ENCODE measurements at regions not wholly inside any gene's neighbourhood (a gene's known extent, or its start where the extent isn't known, plus 50 kb on each side); places are given as distances from the start of the nearest gene placed in this dataset.

DNA sequence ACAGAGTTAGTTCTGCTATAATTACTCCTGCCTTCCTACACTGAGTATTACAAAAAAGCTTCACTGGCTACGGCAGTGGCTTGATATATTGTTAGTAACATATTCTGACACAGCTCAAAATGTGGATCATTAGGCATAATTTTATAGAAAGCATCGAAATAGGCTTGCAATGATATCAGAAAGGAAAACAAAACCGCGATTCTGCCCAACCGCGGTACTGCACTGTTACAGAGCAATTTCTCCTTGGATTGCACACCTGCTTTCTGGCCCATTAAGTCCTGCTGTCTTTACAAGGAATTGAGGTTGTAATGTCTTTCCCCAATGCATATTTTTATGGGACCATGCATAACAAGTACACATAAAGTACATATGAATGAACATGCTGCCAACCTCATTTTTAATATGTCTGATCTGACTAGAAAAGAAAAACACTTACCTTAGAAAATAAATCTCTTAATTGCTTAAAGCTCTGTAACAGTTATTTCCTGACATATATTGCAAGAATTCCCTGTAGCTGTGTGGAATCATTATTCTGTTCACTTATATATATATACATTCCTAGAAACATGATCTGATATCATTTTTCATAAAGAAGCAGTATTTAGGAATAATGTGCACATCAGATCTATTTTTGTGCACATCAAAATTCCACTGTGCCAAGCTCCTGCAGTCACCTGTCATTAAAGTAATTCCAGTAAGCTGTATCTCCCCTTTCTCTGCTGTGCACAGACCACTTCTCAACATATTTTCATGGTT, 763.9 kb downstream of the HACE1 start:
- Histone ChIP-seq H3K4me3 (ENCODE audit: low read depth in 2 of 2, low read length in 1 of 2) (no peak overlapping the region), H3K27ac (ENCODE audit: low read depth in 2 of 2, low read length in 1 of 2) (no peak overlapping the region), H3K9ac (no peak overlapping the region), H3K27me3 (ENCODE audit: insufficient read depth) (no peaks in the 10 kb centered on the region), H4K20me1 (ENCODE audit: insufficient read depth) (no peaks in the 10 kb centered on the region), H3F3A (replicated peaks; ENCODE audit: insufficient read depth) (no peaks in the 10 kb centered on the region), H3K9me2 (no peaks in the 10 kb centered on the region), H3K79me2 (ENCODE audit: insufficient read depth) (no peaks in the 10 kb centered on the region), H3K4me1 (ENCODE audit: control insufficient read depth in 1 of 2, insufficient read depth in 2 of 2, low read depth in 1 of 2, low read length in 1 of 2) (no peaks in the 10 kb centered on the region), H3K4me2 (no peak overlapping the region), H3K36me3 (replicated peaks in 1 of 2; ENCODE audit: control insufficient read depth in 1 of 2, insufficient read depth in 2 of 2, low read length in 1 of 2) (no peaks in the 10 kb centered on the region), H3K9me3 (no peaks in the 10 kb centered on the region), H2AFZ (ENCODE audit: low read depth) (no peak overlapping the region)
- WGBS (ENCODE audit: low lambda C conversion rate) = 71% methylated on average over 6 of the region's 6 CpGs
- no peak for TF ChIP-seq EZH2phosphoT487 (IDR thresholded peaks at IDR 0.05; ENCODE audit: borderline replicate concordance, low read depth)
- no peak for TF ChIP-seq MXI1 (IDR thresholded peaks at IDR 0.05; ENCODE audit: low read depth, low read length)
- no peak for TF ChIP-seq TEAD4 (IDR thresholded peaks at IDR 0.05; ENCODE audit: borderline replicate concordance, insufficient read depth)
- TF ChIP-seq, protein P1, sequence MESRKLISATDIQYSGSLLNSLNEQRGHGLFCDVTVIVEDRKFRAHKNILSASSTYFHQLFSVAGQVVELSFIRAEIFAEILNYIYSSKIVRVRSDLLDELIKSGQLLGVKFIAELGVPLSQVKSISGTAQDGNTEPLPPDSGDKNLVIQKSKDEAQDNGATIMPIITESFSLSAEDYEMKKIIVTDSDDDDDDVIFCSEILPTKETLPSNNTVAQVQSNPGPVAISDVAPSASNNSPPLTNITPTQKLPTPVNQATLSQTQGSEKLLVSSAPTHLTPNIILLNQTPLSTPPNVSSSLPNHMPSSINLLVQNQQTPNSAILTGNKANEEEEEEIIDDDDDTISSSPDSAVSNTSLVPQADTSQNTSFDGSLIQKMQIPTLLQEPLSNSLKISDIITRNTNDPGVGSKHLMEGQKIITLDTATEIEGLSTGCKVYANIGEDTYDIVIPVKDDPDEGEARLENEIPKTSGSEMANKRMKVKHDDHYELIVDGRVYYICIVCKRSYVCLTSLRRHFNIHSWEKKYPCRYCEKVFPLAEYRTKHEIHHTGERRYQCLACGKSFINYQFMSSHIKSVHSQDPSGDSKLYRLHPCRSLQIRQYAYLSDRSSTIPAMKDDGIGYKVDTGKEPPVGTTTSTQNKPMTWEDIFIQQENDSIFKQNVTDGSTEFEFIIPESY (IDR thresholded peaks at IDR 0.05; ENCODE audit: borderline replicate concordance, low read depth) = no peak
- TF ChIP-seq YY1 (IDR thresholded peaks at IDR 0.05; ENCODE audit: low read depth) = no peak
- TF ChIP-seq MAX (IDR thresholded peaks at IDR 0.05; ENCODE audit: low read depth) = no peak
- TF ChIP-seq RXRA (IDR thresholded peaks at IDR 0.05; ENCODE audit: borderline replicate concordance, low read depth) = no peak
- TF ChIP-seq TCF12 (IDR thresholded peaks at IDR 0.05) = no peak
- no peak for TF ChIP-seq GATA2 (CRISPR knock-in tag; IDR thresholded peaks at IDR 0.05)
- no peak for TF ChIP-seq POLR2AphosphoS5 (IDR thresholded peaks at IDR 0.05; ENCODE audit: low read depth, low read length)
- no peak for TF ChIP-seq JUND (IDR thresholded peaks at IDR 0.05)
- TF ChIP-seq EP300 (IDR thresholded peaks at IDR 0.05; ENCODE audit: borderline replicate concordance in 1 of 2, low read depth in 1 of 2, low read length in 1 of 2) = no peak
- TF ChIP-seq, protein P2, sequence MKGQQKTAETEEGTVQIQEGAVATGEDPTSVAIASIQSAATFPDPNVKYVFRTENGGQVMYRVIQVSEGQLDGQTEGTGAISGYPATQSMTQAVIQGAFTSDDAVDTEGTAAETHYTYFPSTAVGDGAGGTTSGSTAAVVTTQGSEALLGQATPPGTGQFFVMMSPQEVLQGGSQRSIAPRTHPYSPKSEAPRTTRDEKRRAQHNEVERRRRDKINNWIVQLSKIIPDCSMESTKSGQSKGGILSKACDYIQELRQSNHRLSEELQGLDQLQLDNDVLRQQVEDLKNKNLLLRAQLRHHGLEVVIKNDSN (IDR thresholded peaks at IDR 0.05; ENCODE audit: borderline replicate concordance, low read depth) = no peak
- no peak for TF ChIP-seq FOXM1 (IDR thresholded peaks at IDR 0.05; ENCODE audit: low read depth)
- no peak for TF ChIP-seq FOXJ3 (CRISPR knock-in tag; IDR thresholded peaks at IDR 0.05)
- POLR2A ChIA-PET = no interaction called here
- DNase-seq = no peak
- CTCF ChIA-PET = no interaction called here

DNA sequence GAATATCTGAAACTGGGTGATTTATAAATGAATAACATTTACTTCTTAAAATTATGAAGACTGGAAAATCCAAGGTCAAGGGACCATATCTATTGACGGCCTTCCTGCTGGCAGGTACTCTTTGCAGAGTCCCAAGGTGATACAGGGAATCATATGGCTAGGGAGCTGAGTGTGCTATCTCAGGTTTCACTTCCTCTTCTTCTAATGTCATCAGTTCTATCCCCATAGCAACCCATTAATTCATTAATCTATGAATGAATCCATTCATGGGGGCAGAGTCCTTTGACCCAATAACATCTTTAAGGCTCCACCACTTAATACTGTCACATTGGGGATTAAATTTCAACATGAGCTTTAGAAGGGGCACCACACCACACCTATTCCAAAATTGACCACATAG, 772.0 kb downstream of the HACE1 start:
- POLR2A ChIA-PET = no interaction called here
- TF ChIP-seq YY1 (IDR thresholded peaks at IDR 0.05; ENCODE audit: low read depth) = no peak
- TF ChIP-seq ELF1 (IDR thresholded peaks at IDR 0.05) = no peak
- no peak for TF ChIP-seq GABPA (IDR thresholded peaks at IDR 0.05; ENCODE audit: low read depth)
- no peak for TF ChIP-seq FOXM1 (IDR thresholded peaks at IDR 0.05; ENCODE audit: low read depth)
- TF ChIP-seq FOXJ3 (CRISPR knock-in tag; IDR thresholded peaks at IDR 0.05) = no peak
- no peak for TF ChIP-seq SMC3 (IDR thresholded peaks at IDR 0.05; ENCODE audit: low read depth, low read length)
- TF ChIP-seq, protein P1 (IDR thresholded peaks at IDR 0.05; ENCODE audit: borderline replicate concordance, low read depth) = no peak
- no peak for TF ChIP-seq NRF1 (IDR thresholded peaks at IDR 0.05; ENCODE audit: low read depth, low read length)
- TF ChIP-seq POLR2AphosphoS5 (IDR thresholded peaks at IDR 0.05; ENCODE audit: low read depth, low read length) = no peak
- TF ChIP-seq MXI1 (IDR thresholded peaks at IDR 0.05; ENCODE audit: low read depth, low read length) = no peak
- no peak for TF ChIP-seq RXRA (IDR thresholded peaks at IDR 0.05; ENCODE audit: borderline replicate concordance, low read depth)
- TF ChIP-seq, protein P3, sequence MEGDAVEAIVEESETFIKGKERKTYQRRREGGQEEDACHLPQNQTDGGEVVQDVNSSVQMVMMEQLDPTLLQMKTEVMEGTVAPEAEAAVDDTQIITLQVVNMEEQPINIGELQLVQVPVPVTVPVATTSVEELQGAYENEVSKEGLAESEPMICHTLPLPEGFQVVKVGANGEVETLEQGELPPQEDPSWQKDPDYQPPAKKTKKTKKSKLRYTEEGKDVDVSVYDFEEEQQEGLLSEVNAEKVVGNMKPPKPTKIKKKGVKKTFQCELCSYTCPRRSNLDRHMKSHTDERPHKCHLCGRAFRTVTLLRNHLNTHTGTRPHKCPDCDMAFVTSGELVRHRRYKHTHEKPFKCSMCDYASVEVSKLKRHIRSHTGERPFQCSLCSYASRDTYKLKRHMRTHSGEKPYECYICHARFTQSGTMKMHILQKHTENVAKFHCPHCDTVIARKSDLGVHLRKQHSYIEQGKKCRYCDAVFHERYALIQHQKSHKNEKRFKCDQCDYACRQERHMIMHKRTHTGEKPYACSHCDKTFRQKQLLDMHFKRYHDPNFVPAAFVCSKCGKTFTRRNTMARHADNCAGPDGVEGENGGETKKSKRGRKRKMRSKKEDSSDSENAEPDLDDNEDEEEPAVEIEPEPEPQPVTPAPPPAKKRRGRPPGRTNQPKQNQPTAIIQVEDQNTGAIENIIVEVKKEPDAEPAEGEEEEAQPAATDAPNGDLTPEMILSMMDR (IDR thresholded peaks at IDR 0.05) = no peak
- Histone ChIP-seq H3K36me3 (replicated peaks in 1 of 2; ENCODE audit: control insufficient read depth in 1 of 2, insufficient read depth in 2 of 2, low read length in 1 of 2) (no peaks in the 10 kb centered on the region), H3K27me3 (ENCODE audit: insufficient read depth) (no peaks in the 10 kb centered on the region), H3K9me3 (no peaks in the 10 kb centered on the region), H3K79me2 (ENCODE audit: insufficient read depth) (no peaks in the 10 kb centered on the region), H3F3A (replicated peaks; ENCODE audit: insufficient read depth) (no peaks in the 10 kb centered on the region), H3K4me3 (ENCODE audit: low read depth in 2 of 2, low read length in 1 of 2) (no peak overlapping the region), H3K4me2 (no peak overlapping the region), H3K4me1 (ENCODE audit: control insufficient read depth in 1 of 2, insufficient read depth in 2 of 2, low read depth in 1 of 2, low read length in 1 of 2) (no peaks in the 10 kb centered on the region), H3K9ac (no peak overlapping the region), H3K9me2 (no peaks in the 10 kb centered on the region), H4K20me1 (ENCODE audit: insufficient read depth) (no peaks in the 10 kb centered on the region), H2AFZ (ENCODE audit: low read depth) (no peak overlapping the region), H3K27ac (ENCODE audit: low read depth in 2 of 2, low read length in 1 of 2) (no peak overlapping the region)
- CTCF ChIA-PET = no interaction called here
- 10% methylated on average over 1 of the region's 1 CpG for WGBS (ENCODE audit: low lambda C conversion rate)
- no peak for DNase-seq
